ENCODE measurements at regions not wholly inside any gene's neighbourhood (a gene's known extent, or its start where the extent isn't known, plus 50 kb on each side); places are given as distances from the start of the nearest gene placed in this dataset.

DNA sequence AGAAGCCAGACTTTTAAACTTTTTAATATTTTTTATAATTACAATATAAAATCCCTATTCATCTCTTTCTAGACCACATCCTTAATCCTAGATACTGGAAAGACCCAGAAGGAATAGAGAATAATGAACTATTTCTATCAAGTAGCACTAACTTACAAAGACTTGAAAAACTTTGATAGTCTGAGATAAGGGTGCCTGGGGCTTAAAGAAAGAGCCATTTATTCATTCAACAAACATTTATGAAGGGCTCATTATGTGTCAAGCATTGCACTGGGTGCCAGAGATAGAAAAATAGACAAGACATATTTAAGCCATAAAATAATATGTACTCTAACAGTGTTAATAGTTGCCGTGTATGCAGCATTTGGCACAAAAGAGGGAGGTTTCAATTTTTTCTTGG lies 178.0 kb upstream of the EMCN start:
- Histone ChIP-seq H3K9me3 (no peaks in the 10 kb centered on the region), H3K27me3 (no peaks in the 10 kb centered on the region), H3K27ac (no peak overlapping the region), H3K4me3 (no peak overlapping the region), H3K4me1 (no peaks in the 10 kb centered on the region), H3K36me3 (no peaks in the 10 kb centered on the region)
- intact Hi-C loops (cut with DNase I), result no loop called here
- TF ChIP-seq, protein P1, sequence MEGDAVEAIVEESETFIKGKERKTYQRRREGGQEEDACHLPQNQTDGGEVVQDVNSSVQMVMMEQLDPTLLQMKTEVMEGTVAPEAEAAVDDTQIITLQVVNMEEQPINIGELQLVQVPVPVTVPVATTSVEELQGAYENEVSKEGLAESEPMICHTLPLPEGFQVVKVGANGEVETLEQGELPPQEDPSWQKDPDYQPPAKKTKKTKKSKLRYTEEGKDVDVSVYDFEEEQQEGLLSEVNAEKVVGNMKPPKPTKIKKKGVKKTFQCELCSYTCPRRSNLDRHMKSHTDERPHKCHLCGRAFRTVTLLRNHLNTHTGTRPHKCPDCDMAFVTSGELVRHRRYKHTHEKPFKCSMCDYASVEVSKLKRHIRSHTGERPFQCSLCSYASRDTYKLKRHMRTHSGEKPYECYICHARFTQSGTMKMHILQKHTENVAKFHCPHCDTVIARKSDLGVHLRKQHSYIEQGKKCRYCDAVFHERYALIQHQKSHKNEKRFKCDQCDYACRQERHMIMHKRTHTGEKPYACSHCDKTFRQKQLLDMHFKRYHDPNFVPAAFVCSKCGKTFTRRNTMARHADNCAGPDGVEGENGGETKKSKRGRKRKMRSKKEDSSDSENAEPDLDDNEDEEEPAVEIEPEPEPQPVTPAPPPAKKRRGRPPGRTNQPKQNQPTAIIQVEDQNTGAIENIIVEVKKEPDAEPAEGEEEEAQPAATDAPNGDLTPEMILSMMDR (IDR thresholded peaks at IDR 0.05), result no peak
- DNase-seq (no peak), ATAC-seq (no peak)

DNA sequence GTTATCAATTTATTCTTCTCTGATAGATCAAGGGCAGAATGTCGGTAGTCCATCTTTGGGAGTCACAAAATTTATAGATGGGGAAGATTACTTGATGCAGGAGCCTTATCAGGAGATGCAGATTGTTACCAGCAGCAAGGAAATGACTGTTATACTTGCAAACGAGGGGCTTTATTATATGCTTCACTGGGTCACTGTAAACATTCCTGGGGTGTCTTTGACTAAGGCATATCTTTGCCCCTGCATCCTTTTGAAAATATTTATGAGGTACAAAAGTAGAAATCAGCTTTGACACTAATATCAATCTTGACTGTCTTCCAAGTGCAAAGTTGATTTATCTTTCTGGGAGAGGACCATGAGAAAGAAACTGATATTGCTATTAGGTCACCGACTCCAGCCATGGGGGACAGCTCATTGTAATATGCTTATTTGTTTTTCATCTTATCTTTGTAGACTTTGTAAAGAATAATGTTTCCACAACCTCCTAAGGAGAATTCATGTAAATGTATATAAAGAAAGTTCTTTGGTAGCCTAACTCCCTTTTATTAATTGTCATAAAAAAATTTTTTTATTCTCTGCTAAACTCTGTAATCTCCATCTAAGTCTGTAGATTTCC lies 177.3 kb upstream of the EMCN start:
- no peaks in the 10 kb centered on the region for H3K27me3 ChIP-seq
- no peaks in the 10 kb centered on the region for H3K4me1 ChIP-seq
- H3K9me3 ChIP-seq, result no peaks in the 10 kb centered on the region
- no peak for ATAC-seq
- DNase-seq, result no peak
- intact Hi-C loops (cut with DNase I), result no loop called here
- H3K4me3 ChIP-seq, result no peak overlapping the region
- TF ChIP-seq, protein P1 (IDR thresholded peaks at IDR 0.05), result no peak
- no peaks in the 10 kb centered on the region for H3K36me3 ChIP-seq
- H3K27ac ChIP-seq, result no peak overlapping the region

- DNase-seq (no peak), ATAC-seq (no peak)
- intact Hi-C loops (cut with DNase I), result no loop called here
- Histone ChIP-seq H3K4me1 (no peaks in the 10 kb centered on the region), H3K4me3 (no peak overlapping the region), H3K27me3 (no peaks in the 10 kb centered on the region), H3K27ac (no peak overlapping the region), H3K36me3 (no peaks in the 10 kb centered on the region), H3K9me3 (no peaks in the 10 kb centered on the region)
- TF ChIP-seq, protein P1 (IDR thresholded peaks at IDR 0.05), result no peak
These were observed 176.6 kb upstream of the EMCN start for GRCh38 chr4:100694467-100694866.

DNA sequence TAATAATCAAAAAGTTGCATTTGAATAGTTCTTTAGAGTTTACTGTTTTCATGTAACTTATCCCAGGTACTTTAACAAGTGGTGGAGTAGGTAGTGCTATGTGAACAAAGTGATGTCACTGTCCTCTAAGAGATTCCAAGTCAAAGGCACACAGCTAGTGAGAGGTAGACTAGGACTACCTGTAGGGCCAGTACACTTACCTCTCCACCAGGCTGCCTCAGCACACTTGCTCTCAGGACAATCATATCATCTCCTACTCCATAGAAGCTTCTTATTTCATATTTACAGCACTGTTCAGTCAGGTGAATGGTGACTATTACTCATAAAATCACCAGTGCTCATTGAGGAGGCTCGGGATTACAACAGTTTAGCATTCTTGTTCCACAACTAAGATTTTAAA lies 173.0 kb upstream of the EMCN start:
- H3K27ac ChIP-seq, result no peak overlapping the region
- ATAC-seq (no peak), DNase-seq (no peak)
- intact Hi-C loops (cut with DNase I), result no loop called here
- no peaks in the 10 kb centered on the region for H3K4me1 ChIP-seq
- TF ChIP-seq, protein P1 (IDR thresholded peaks at IDR 0.05), result no peak
- H3K9me3 ChIP-seq, result no peaks in the 10 kb centered on the region
- no peak overlapping the region for H3K4me3 ChIP-seq
- H3K36me3 ChIP-seq, result no peaks in the 10 kb centered on the region
- no peaks in the 10 kb centered on the region for H3K27me3 ChIP-seq

- DNase-seq, result no peak
- Histone ChIP-seq H3K9me3 (no peaks in the 10 kb centered on the region), H3K27ac (no peak overlapping the region), H3K36me3 (no peaks in the 10 kb centered on the region), H3K27me3 (no peaks in the 10 kb centered on the region), H3K4me1 (no peaks in the 10 kb centered on the region), H3K4me3 (no peak overlapping the region)
- TF ChIP-seq, protein P1 (IDR thresholded peaks at IDR 0.05), result no peak
- intact Hi-C loops (cut with DNase I), result no loop called here
- ATAC-seq, result no peak
These were observed 170.5 kb upstream of the EMCN start for GRCh38 chr4:100688368-100688767.

Data from left lung (tissue), 4 donors.